Trophoblast cell (in vitro differentiated cells and primary cell): ENCODE measurements at regions not wholly inside any gene's neighbourhood (a gene's known extent, or its start where the extent isn't known, plus 50 kb on each side); places are given as distances from the start of the nearest gene placed in this dataset.

ENCODE experiments used
- DNase-seq, 2 donors: peaks; one replicate each; pipeline ENCODE4 v3.0.0-alpha.2; 2016
- H2AFZ ChIP-seq: 2 replicates; pipeline ENCODE4 v1.6.1; 2013; ENCODE audit warnings: low read length, moderate library complexity, mild to moderate bottlenecking; ENCODE audit not compliant: insufficient read depth, poor library complexity
- H2AK5ac ChIP-seq: 2 replicates; pipeline ENCODE4 v1.6.1; 2013; ENCODE audit warnings: mild to moderate bottlenecking, low read length
- H2BK120ac ChIP-seq: 2 replicates; pipeline ENCODE4 v1.6.1; 2013; ENCODE audit warnings: low read length, mild to moderate bottlenecking, moderate library complexity; ENCODE audit not compliant: insufficient read depth, poor library complexity
- H2BK12ac ChIP-seq: 2 replicates; pipeline ENCODE4 v1.6.1; 2013; ENCODE audit warnings: mild to moderate bottlenecking, low read length, moderate library complexity
- H2BK5ac ChIP-seq: 2 replicates; pipeline ENCODE4 v1.6.1; 2013; ENCODE audit warnings: low read length, low read depth, moderate library complexity, mild to moderate bottlenecking; ENCODE audit not compliant: poor library complexity
- H3K14ac ChIP-seq: 2 replicates; pipeline ENCODE4 v1.6.1; 2013; ENCODE audit warnings: mild to moderate bottlenecking, low read length
- H3K18ac ChIP-seq: 2 replicates; pipeline ENCODE4 v1.6.1; 2013; ENCODE audit warnings: mild to moderate bottlenecking, low read length
- H3K23ac ChIP-seq: 2 replicates; pipeline ENCODE4 v1.6.1; 2013; ENCODE audit warnings: low read length
- H3K27ac ChIP-seq: 2 replicates; pipeline ENCODE4 v1.5.1; 2013; ENCODE audit warnings: low read depth, mild to moderate bottlenecking, inconsistent platforms, low read length, moderate library complexity
- H3K27me3 ChIP-seq: 2 replicates; pipeline ENCODE4 v1.6.1; 2013; ENCODE audit warnings: inconsistent platforms, mild to moderate bottlenecking, low read length, moderate library complexity; ENCODE audit not compliant: insufficient read depth
- H3K36me3 ChIP-seq, 2 experiments: 1 replicate in 1 of 2; 2 replicates in 1 of 2; pipeline ENCODE4 v1.6.1; 2013; ENCODE audit warnings: low read length in 2 of 2, mild to moderate bottlenecking in 2 of 2, moderate library complexity in 1 of 2; ENCODE audit not compliant: insufficient read depth in 2 of 2, control insufficient read depth in 1 of 2
- H3K4ac ChIP-seq: 2 replicates; pipeline ENCODE4 v1.6.1; 2013; ENCODE audit warnings: low read depth, mild to moderate bottlenecking, low read length, moderate library complexity
- H3K4me1 ChIP-seq, 2 experiments: 1 replicate in 1 of 2; 2 replicates in 1 of 2; pipeline ENCODE4 v1.6.1; 2013; ENCODE audit warnings: low read length in 2 of 2, mild to moderate bottlenecking in 2 of 2, moderate library complexity in 1 of 2; ENCODE audit not compliant: insufficient read depth in 2 of 2, control insufficient read depth in 1 of 2
- H3K4me2 ChIP-seq: 2 replicates; pipeline ENCODE4 v1.6.1; 2013; ENCODE audit warnings: inconsistent platforms, mild to moderate bottlenecking, low read length, moderate library complexity
- H3K4me3 ChIP-seq: 2 replicates; pipeline ENCODE4 v1.5.1; 2013; ENCODE audit warnings: mild to moderate bottlenecking, low read depth, low read length, inconsistent platforms
- H3K79me1 ChIP-seq: one replicate; pipeline ENCODE4 v1.6.1; 2013; ENCODE audit warnings: low read length
- H3K79me2 ChIP-seq: 2 replicates; pipeline ENCODE4 v1.6.1; 2013; ENCODE audit warnings: low read length, mild to moderate bottlenecking; ENCODE audit not compliant: control insufficient read depth, insufficient read depth, poor library complexity
- H3K9ac ChIP-seq: 2 replicates; pipeline ENCODE4 v1.6.1; 2013; ENCODE audit warnings: mild to moderate bottlenecking, low read length
- H3K9me3 ChIP-seq: 2 replicates; pipeline ENCODE4 v1.6.1; 2013; ENCODE audit warnings: low read depth, mild to moderate bottlenecking, control low read depth, inconsistent platforms, low read length; ENCODE audit not compliant: insufficient read depth
- H4K12ac ChIP-seq: 2 replicates; pipeline ENCODE4 v1.6.1; 2013; ENCODE audit warnings: low read depth, mild to moderate bottlenecking, low read length, moderate library complexity
- H4K8ac ChIP-seq: 2 replicates; pipeline ENCODE4 v1.6.1; 2013; ENCODE audit warnings: low read depth, mild to moderate bottlenecking, low read length, moderate library complexity
- H4K91ac ChIP-seq: one replicate; pipeline ENCODE4 v1.6.1; 2013; ENCODE audit warnings: low read depth, mild to moderate bottlenecking, low read length, moderate library complexity
- WGBS: extraction: QIAGEN DNeasy Blood & Tissue Kit; methylation state at CpG from one replicate; pipeline ENCODE4 v1.1.7; 2013; ENCODE audit warnings: missing lambda C conversion rate; ENCODE audit not compliant: insufficient read length, insufficient coverage; ENCODE audit errors: extremely low coverage; 5-methylcytosine and 5-hydroxymethylcytosine counted together

- H3K36me3 ChIP-seq = no peaks in the 10 kb centered on the region
- no peak overlapping the region for H4K91ac ChIP-seq
- no peak overlapping the region for H2AK5ac ChIP-seq
- H3K27me3 ChIP-seq = no peaks in the 10 kb centered on the region
- H2BK12ac ChIP-seq = no peak overlapping the region
- H3K9ac ChIP-seq = no peak overlapping the region
- H3K4me1 ChIP-seq = no peaks in the 10 kb centered on the region
- H3K27ac ChIP-seq = no peak overlapping the region
- H3K18ac ChIP-seq = no peak overlapping the region
- WGBS = no CpG with 5 or more reads among the region's 3 CpGs
- H3K4me3 ChIP-seq = no peak overlapping the region
- H3K79me2 ChIP-seq = no peaks in the 10 kb centered on the region
- no peak overlapping the region for H2AFZ ChIP-seq
- no peak overlapping the region for H3K4ac ChIP-seq
- H3K23ac ChIP-seq = no peak overlapping the region
- no peak overlapping the region for H4K8ac ChIP-seq
- H3K9me3 ChIP-seq = no peaks in the 10 kb centered on the region
- no peak overlapping the region for H3K4me2 ChIP-seq
- H3K14ac ChIP-seq = no peak overlapping the region
- H2BK120ac ChIP-seq = no peak overlapping the region
- DNase-seq = no peak
- H2BK5ac ChIP-seq = no peak overlapping the region
- no peak overlapping the region for H4K12ac ChIP-seq
- H3K79me1 ChIP-seq = no peaks in the 10 kb centered on the region
Measured at GRCh38 chr6:19454001-19454720, 383.0 kb upstream of the ID4 start.

- no peak overlapping the region for H3K9ac ChIP-seq
- no CpG with 5 or more reads among the region's 2 CpGs for WGBS
Measured at GRCh38 chr6:19454721-19455392, 382.3 kb upstream of the ID4 start.

GRCh38 chr6:19463250-19463649, 373.9 kb upstream of the ID4 start:
- Histone ChIP-seq H2AK5ac (no peak overlapping the region), H3K79me1 (no peaks in the 10 kb centered on the region), H4K12ac (no peak overlapping the region), H3K18ac (no peak overlapping the region), H4K91ac (no peak overlapping the region), H2AFZ (no peak overlapping the region), H3K14ac (no peak overlapping the region), H3K36me3 (no peaks in the 10 kb centered on the region), H3K9ac (no peak overlapping the region), H4K8ac (no peak overlapping the region), H3K4me1 (no peaks in the 10 kb centered on the region), H3K79me2 (no peaks in the 10 kb centered on the region), H2BK5ac (no peak overlapping the region), H3K4me2 (no peak overlapping the region), H2BK120ac (no peak overlapping the region), H3K27me3 (no peaks in the 10 kb centered on the region), H3K4ac (no peak overlapping the region), H3K4me3 (no peak overlapping the region), H3K9me3 (no peaks in the 10 kb centered on the region), H3K23ac (no peak overlapping the region), H2BK12ac (no peak overlapping the region), H3K27ac (no peak overlapping the region)
- DNase-seq = no peak
- no CpG with 5 or more reads among the region's 2 CpGs for WGBS

More at GRCh38 chr6:19454721-19455392, 382.3 kb upstream of the ID4 start:
- Histone ChIP-seq H3K27me3 (no peaks in the 10 kb centered on the region), H3K4me3 (no peak overlapping the region), H3K79me1 (no peaks in the 10 kb centered on the region), H3K36me3 (no peaks in the 10 kb centered on the region), H3K4me2 (no peak overlapping the region), H3K23ac (no peak overlapping the region), H3K79me2 (no peaks in the 10 kb centered on the region), H3K14ac (no peak overlapping the region), H2AFZ (no peak overlapping the region), H2AK5ac (no peak overlapping the region), H2BK120ac (no peak overlapping the region), H3K9me3 (no peaks in the 10 kb centered on the region), H3K27ac (no peak overlapping the region), H3K4ac (no peak overlapping the region), H4K8ac (no peak overlapping the region), H4K91ac (no peak overlapping the region), H2BK12ac (no peak overlapping the region), H3K4me1 (no peaks in the 10 kb centered on the region), H4K12ac (no peak overlapping the region), H3K18ac (no peak overlapping the region), H2BK5ac (no peak overlapping the region)
- DNase-seq = peak in 1 of 2 donors; percentile 42

GRCh38 chr6:19463925-19464324, 373.2 kb upstream of the ID4 start:
- Histone ChIP-seq H3K4me3 (no peak overlapping the region), H3K79me1 (no peaks in the 10 kb centered on the region), H2AK5ac (no peak overlapping the region), H3K14ac (no peak overlapping the region), H4K91ac (no peak overlapping the region), H3K36me3 (no peaks in the 10 kb centered on the region), H4K8ac (no peak overlapping the region), H3K9ac (no peak overlapping the region), H3K79me2 (no peaks in the 10 kb centered on the region), H3K4ac (no peak overlapping the region), H3K27ac (no peak overlapping the region), H3K18ac (no peak overlapping the region), H2BK5ac (no peak overlapping the region), H4K12ac (no peak overlapping the region), H3K4me1 (no peaks in the 10 kb centered on the region), H2BK12ac (no peak overlapping the region), H3K23ac (no peak overlapping the region), H2BK120ac (no peak overlapping the region), H2AFZ (no peak overlapping the region), H3K4me2 (no peak overlapping the region), H3K9me3 (no peaks in the 10 kb centered on the region), H3K27me3 (no peaks in the 10 kb centered on the region)
- no CpG with 5 or more reads among the region's 5 CpGs for WGBS
- no peak for DNase-seq
